Esophagus (tissue), 2 donors: ENCODE measurements at regions not wholly inside any gene's neighbourhood (a gene's known extent, or its start where the extent isn't known, plus 50 kb on each side); places are given as distances from the start of the nearest gene placed in this dataset.

Experiments used
- H3K27ac ChIP-seq, 2 donors: one replicate each; pipeline ENCODE4 v1.5.1; 2013; ENCODE audit warnings: low read depth in 2 of 2, mild to moderate bottlenecking in 2 of 2, inconsistent platforms in 1 of 2, low read length in 1 of 2, moderate library complexity in 1 of 2
- H3K27me3 ChIP-seq, 2 donors: one replicate each; pipeline ENCODE4 v1.6.1; 2013; ENCODE audit warnings: low read length in 2 of 2, control low read depth in 1 of 2, mild to moderate bottlenecking in 1 of 2; ENCODE audit not compliant: insufficient read depth in 2 of 2, control insufficient read depth in 1 of 2
- H3K36me3 ChIP-seq, 2 donors: one replicate each; pipeline ENCODE4 v1.6.1; 2013; ENCODE audit warnings: low read length in 1 of 2; ENCODE audit not compliant: control insufficient read depth in 2 of 2, insufficient read depth in 2 of 2
- H3K4me1 ChIP-seq, 2 donors: one replicate each; pipeline ENCODE4 v1.6.1; 2013; ENCODE audit warnings: low read length in 1 of 2; ENCODE audit not compliant: control insufficient read depth in 2 of 2, insufficient read depth in 2 of 2
- H3K4me3 ChIP-seq, 2 donors: one replicate each; pipeline ENCODE4 v1.5.1; 2013; ENCODE audit warnings: low read length in 2 of 2, mild to moderate bottlenecking in 2 of 2, low read depth in 1 of 2, moderate library complexity in 1 of 2
- H3K9me3 ChIP-seq, 2 donors: one replicate each; pipeline ENCODE4 v1.6.1; 2013; ENCODE audit warnings: mild to moderate bottlenecking in 2 of 2, low read depth in 1 of 2, low read length in 1 of 2, moderate library complexity in 1 of 2; ENCODE audit not compliant: control insufficient read depth in 2 of 2, insufficient read depth in 1 of 2
- WGBS, 2 donors: extraction: QIAGEN DNeasy Blood & Tissue Kit; methylation state at CpG; one replicate each; pipeline ENCODE4 v1.1.7; 2013; 5-methylcytosine and 5-hydroxymethylcytosine counted together
- donor health status: healthy with polysubstance abuse.
- donor health status: Bipolar disorder and iron deficiency.

GRCh38 chr16:86680162-86680561 is 101.8 kb downstream of the FOXL1 start:
- 19 to 43% methylated on average over 5 of the region's 5 CpGs for WGBS, 2 donors

DNA sequence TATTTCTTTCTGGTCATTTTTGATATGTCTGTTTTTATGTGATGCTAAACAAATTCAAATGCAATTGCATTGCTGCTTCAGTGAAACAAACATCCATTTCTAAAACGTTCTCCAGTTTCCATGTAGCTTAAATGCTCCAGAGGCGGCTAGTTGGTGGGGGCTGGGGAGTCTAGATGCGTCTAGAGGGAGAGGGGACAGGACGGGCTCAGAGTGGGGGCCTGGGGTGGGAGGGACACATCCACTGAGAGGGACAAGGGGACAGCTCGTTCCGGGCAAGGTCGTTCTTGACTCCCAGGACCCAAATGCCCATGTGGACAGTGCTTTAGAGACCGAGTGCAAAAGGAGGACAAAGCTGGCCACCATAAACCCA is 102.3 kb downstream of the FOXL1 start:
- Histone ChIP-seq H3K27me3 (no peaks in the 10 kb centered on the region), H3K4me1 (peaks cover 0 to 3% of the 10 kb centered on the region in 2 donors), H3K27ac (no peak overlapping the region), H3K36me3 (no peaks in the 10 kb centered on the region), H3K9me3 (no peaks in the 10 kb centered on the region), H3K4me3 (no peak overlapping the region)
- WGBS, 2 donors = 50 to 57% methylated on average over 8 of the region's 8 CpGs

More at GRCh38 chr16:86680162-86680561, 101.8 kb downstream of the FOXL1 start:
- no peaks in the 10 kb centered on the region for H3K36me3 ChIP-seq
- H3K27me3 ChIP-seq = no peaks in the 10 kb centered on the region
- no peaks in the 10 kb centered on the region for H3K9me3 ChIP-seq
- no peak overlapping the region for H3K27ac ChIP-seq
- no peak overlapping the region for H3K4me3 ChIP-seq
- peaks cover 0 to 3% of the 10 kb centered on the region in 2 donors for H3K4me1 ChIP-seq

GRCh38 chr16:86681031-86681756 is 102.8 kb downstream of the FOXL1 start:
- 78% methylated on average over 37 of the region's 37 CpGs for WGBS, 2 donors
- no peak overlapping the region for H3K4me3 ChIP-seq
- H3K27me3 ChIP-seq = no peaks in the 10 kb centered on the region
- no peaks in the 10 kb centered on the region for H3K36me3 ChIP-seq
- H3K27ac ChIP-seq = peak overlapping the region in 1 of 2 donors; percentile 36
- H3K9me3 ChIP-seq = no peaks in the 10 kb centered on the region
- H3K4me1 ChIP-seq = peaks cover 0 to 3% of the 10 kb centered on the region in 2 donors

DNA sequence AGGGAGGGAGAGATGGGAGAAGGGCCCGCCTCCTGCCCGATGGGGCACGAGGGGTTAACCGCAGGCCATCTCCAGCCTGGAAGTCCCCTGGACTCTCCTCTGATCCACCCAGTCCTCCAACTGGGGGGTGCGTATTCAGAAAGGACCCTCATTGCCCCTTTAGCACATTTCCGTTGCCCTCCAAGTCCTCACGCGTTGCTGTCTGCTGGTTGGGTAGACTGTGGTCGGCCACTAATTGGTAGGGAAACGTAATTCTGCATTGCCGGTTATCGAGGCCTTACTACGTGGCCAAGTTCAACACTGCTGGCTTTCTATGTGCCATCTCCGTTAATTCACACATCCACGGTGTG is 103.4 kb downstream of the FOXL1 start:
- H3K27ac ChIP-seq = no peak overlapping the region
- no peak overlapping the region for H3K4me3 ChIP-seq

DNA sequence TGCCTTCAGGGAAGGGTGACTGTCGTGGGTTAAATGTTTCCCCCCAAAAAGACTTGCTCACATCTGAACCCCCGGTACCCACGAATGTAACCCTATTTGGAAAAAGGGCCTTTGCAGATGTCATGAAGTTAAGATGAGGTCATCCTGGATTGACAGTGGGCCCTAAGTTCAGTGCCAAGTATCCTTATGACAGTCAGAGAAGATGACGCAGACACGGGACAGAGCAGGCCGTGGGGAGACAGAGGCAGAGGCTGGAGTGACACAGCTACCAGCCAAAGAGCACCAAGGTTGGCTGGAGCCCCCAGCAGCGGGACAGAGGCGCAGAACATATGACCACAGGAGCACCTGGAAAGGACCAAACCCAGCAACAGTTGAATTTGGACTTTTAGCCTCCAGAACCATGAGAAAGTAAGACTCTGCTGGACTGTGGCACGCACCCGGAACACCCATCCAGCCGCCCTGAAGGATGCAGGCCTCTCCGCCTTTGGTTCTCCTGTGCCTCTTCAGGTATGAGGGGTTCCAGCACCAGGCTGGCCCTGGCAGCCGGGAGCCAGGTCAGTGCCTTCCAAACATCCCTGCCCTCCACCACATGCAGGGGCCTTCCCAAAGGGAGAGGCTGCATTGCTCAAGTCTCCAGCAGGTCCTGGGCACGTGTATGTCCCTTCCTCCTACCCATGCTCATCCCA is 104.0 kb downstream of the FOXL1 start:
- H3K4me1 ChIP-seq = peaks cover 0 to 3% of the 10 kb centered on the region in 2 donors
- no peaks in the 10 kb centered on the region for H3K9me3 ChIP-seq
- no peak overlapping the region for H3K4me3 ChIP-seq
- H3K27me3 ChIP-seq = no peaks in the 10 kb centered on the region
- H3K27ac ChIP-seq = no peak overlapping the region
- 75 to 86% methylated on average over 14 of the region's 14 CpGs for WGBS, 2 donors
- H3K36me3 ChIP-seq = no peaks in the 10 kb centered on the region

More for the DNA sequence above, 103.4 kb downstream of the FOXL1 start:
- Histone ChIP-seq H3K36me3 (no peaks in the 10 kb centered on the region), H3K27me3 (no peaks in the 10 kb centered on the region), H3K4me1 (peaks cover 0 to 3% of the 10 kb centered on the region in 2 donors), H3K9me3 (no peaks in the 10 kb centered on the region)
- 83 to 87% methylated on average over 15 of the region's 15 CpGs for WGBS, 2 donors

DNA sequence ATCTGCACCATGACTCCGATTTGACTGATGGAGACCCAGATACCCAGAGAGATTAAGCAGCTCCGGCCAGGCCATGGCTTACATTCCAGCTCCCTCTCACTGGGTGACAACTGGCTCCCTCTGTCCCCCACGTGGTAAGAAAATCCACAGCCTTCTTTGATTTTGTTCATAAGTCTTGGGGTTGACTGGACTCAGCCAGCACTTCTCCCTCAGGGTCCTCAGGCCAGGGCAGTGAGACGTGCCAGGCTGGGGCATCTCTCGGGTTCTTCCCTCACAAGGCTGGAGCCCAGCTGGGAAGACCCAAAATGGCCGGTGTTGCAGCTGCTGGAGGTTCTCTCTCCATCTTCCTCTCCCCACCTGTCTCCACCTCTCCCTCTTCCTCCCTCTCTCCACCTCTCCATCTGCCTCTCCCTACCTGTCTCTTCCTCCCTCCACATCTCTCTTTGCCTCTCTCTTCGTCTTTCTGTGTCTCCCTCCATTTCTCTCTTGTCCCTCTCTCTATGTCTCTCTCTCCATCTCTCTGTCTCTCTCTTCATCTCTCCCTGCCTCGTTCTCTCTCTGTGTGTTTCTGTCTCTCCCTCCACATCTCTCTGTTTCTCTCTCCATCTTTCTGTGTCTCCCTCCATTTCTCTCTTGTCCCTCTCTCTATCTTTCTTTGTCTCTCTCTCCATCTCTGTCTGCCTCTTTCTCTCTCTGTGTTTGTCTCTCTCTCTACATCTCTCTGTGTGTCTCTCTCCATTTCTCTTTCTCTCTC is 105.3 kb downstream of the FOXL1 start:
- Histone ChIP-seq H3K27ac (no peak overlapping the region), H3K9me3 (no peaks in the 10 kb centered on the region), H3K36me3 (no peaks in the 10 kb centered on the region), H3K27me3 (no peaks in the 10 kb centered on the region), H3K4me3 (no peak overlapping the region), H3K4me1 (peaks cover 0 to 3% of the 10 kb centered on the region in 2 donors)
- WGBS, 2 donors = 73 to 75% methylated on average over 8 of the region's 8 CpGs

GRCh38 chr16:86685076-86685475 is 106.7 kb downstream of the FOXL1 start:
- Histone ChIP-seq H3K36me3 (no peaks in the 10 kb centered on the region), H3K27ac (no peak overlapping the region), H3K4me3 (no peak overlapping the region), H3K27me3 (no peaks in the 10 kb centered on the region), H3K9me3 (no peaks in the 10 kb centered on the region), H3K4me1 (peaks cover 0 to 3% of the 10 kb centered on the region in 2 donors)
- WGBS, 2 donors = 83 to 85% methylated on average over 2 of the region's 2 CpGs

DNA sequence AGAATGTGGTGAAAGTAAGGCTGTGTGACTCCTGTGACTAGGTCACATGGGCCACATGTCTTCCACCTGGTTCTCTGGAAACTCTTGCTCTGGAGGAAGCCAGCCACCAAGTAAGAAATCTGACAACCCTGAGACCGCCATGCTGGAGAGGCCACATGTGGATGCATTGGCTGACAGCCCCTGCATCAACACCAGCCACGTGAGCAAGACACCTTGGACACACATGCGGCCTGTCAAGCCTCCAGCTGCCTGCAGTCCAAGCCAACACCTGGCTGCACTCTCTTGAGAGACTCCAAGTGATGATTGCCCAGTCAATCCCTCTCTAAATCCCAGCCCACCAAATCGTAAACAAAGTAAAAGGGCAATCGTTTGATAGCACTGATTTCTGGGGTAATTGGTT is 112.6 kb downstream of the FOXL1 start:
- H3K27me3 ChIP-seq = no peaks in the 10 kb centered on the region
- H3K36me3 ChIP-seq = no peaks in the 10 kb centered on the region
- H3K4me3 ChIP-seq = no peak overlapping the region
- H3K27ac ChIP-seq = no peak overlapping the region
- 79 to 86% methylated on average over 5 of the region's 5 CpGs for WGBS, 2 donors
- H3K9me3 ChIP-seq = no peaks in the 10 kb centered on the region
- H3K4me1 ChIP-seq = no peaks in the 10 kb centered on the region

DNA sequence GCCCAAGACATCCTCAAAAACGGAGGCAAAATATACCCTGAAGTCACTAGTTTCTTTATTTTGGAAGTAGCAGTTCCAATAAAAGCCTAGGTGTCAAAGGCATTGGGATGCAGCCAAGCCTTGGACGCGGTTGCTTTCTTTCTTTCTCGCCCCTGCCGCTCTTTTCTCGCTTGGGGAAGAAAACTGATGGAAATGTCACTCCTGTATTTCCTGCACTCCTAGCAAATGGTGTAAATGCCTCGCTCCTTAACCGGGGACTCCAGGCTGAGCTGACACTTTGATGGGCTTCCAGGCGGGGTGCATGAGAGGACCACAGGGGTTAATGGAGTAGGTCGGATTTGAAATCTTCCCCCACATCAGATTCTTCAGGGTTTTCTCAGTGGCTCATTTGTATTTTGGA is 114.1 kb downstream of the FOXL1 start:
- Histone ChIP-seq H3K36me3 (no peaks in the 10 kb centered on the region), H3K27ac (no peak overlapping the region), H3K4me3 (no peak overlapping the region), H3K4me1 (no peaks in the 10 kb centered on the region), H3K27me3 (no peaks in the 10 kb centered on the region), H3K9me3 (no peaks in the 10 kb centered on the region)
- WGBS, 2 donors = 44 to 54% methylated on average over 10 of the region's 10 CpGs
